Skin epidermis (tissue), 12 donors: ENCODE measurements at regions not wholly inside any gene's neighbourhood (a gene's known extent, or its start where the extent isn't known, plus 50 kb on each side); places are given as distances from the start of the nearest gene placed in this dataset.

Source experiments
- H3K27ac ChIP-seq, 21 experiments: fragments of 200-600 bp; sonication (generic) in 11 of 21; one replicate each; pipeline ENCODE4 v1.5.0; 2020; ENCODE audit warnings: mild to moderate bottlenecking in 3 of 21, inconsistent platforms in 2 of 21, moderate library complexity in 2 of 21
- H3K4me3 ChIP-seq, 7 experiments: fragments of 200-600 bp; sonication (generic) in 2 of 7; one replicate each; pipeline ENCODE4 v1.5.0; 2020; ENCODE audit warnings: inconsistent platforms in 2 of 7, mild to moderate bottlenecking in 2 of 7, moderate library complexity in 1 of 7

DNA sequence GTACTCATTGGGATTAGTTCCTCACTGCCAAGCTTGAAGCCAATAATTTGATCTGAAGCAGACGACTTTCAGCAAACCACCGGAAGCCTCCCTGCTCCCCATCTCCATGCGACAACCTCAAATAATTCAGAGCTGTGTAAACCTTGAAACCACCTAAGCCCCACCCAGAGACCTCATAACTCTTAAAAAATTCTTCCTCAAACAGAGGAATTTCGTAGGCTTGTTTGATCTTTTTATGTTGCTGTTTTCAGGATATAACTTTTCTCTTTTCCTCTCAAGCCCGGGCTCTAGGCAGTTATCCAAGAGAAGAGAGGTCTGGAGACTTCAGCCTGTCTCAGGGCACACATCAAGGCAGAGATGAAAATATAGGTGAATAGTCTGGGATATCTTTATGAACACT lies 311.6 kb downstream of the KCNRG start:
- Histone ChIP-seq H3K27ac (no peak overlapping the region), H3K4me3 (no peak overlapping the region)

- Histone ChIP-seq H3K4me3 (no peak overlapping the region), H3K27ac (peak overlapping the region in 1 of 21 experiments; percentile 43)
Observed at GRCh38 chr13:50334115-50334778, 319.0 kb downstream of the KCNRG start.

GRCh38 chr13:50334944-50335343 lies 319.7 kb downstream of the KCNRG start:
- Histone ChIP-seq H3K27ac (no peak overlapping the region), H3K4me3 (no peak overlapping the region)

DNA sequence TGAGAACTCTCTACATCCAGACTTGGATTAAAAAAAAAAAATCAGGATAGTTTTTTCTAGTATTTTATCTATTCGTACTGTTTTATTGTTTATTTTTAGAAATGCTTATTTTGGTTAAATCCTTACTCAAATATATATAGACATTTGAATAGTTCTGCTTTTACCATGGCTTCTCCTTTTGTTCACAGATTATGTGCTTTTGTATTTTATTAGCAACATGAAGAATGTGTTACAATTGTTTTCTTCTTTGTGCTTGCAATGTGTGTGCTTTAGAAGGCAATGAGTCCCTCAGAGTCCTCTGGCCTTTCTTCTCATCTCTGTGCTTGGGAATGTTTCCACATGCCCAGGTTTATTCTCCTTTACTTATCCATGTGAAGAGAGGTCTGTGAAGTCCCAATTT lies 324.0 kb downstream of the KCNRG start:
- Histone ChIP-seq H3K4me3 (no peak overlapping the region), H3K27ac (no peak overlapping the region)

GRCh38 chr13:50340146-50340545 lies 324.9 kb downstream of the KCNRG start:
- Histone ChIP-seq H3K27ac (no peak overlapping the region), H3K4me3 (no peak overlapping the region)

DNA sequence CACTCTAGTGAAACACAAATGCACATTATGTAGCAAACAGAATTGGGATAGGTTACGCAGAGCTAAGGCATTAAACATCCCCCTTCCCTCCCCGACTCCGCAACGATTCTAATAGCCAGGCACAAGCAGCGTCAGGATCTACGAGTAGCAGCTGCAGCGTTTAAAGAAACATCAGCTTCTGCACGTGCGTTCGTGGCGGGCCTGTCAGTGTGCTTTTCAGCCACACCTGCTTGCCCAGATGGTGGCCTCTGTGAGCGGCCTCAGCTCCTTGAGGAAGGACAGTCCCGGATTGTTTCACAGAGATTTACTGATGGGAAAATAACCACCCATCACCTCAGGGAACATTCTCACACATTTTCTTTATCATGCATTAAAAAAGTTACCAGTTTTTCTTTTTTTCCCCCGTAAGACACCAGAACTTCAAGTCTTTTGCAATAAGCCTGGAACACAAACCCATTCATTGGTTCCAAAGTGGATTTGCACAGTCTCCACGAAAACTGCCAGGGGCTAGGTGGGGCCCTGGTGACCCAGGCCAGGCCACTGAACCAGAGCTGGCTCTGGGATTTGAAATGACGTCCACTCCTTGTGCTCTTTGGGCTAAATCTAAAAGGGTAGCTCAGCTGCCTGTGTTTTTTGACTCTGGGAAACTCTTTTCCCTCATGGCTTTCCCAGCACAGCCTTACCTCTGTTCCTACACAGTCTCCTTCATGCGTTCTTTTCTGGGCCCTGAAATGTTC lies 325.5 kb downstream of the KCNRG start:
- Histone ChIP-seq H3K4me3 (no peak overlapping the region), H3K27ac (no peak overlapping the region)

- Histone ChIP-seq H3K27ac (no peak overlapping the region), H3K4me3 (no peak overlapping the region)
Observed at GRCh38 chr13:50341526-50341925, 326.3 kb downstream of the KCNRG start.

- Histone ChIP-seq H3K27ac (no peak overlapping the region), H3K4me3 (no peak overlapping the region)
Observed at GRCh38 chr13:50344717-50345116, 329.5 kb downstream of the KCNRG start.

GRCh38 chr13:50345804-50346203 lies 330.6 kb downstream of the KCNRG start:
- H3K27ac ChIP-seq = no peak overlapping the region
- H3K4me3 ChIP-seq = no peak overlapping the region

DNA sequence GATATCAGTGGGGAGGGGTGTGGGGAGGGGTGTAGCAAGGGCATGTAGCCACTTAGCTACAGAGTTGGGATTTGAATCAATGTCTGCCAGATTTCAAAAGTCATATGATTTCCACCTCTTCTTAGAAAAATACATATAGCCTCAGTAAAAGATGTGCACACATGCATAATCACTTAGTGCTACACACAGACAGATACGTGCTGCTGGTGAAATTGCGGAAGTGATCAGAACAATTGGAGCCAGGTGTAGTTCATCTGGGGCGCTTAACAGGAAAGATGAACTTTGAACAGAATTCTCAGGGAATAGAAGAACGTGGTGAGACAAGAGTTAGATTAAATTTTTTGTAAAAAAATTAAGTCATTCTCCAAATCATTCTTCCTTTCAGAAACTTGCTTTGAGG lies 333.1 kb downstream of the KCNRG start:
- Histone ChIP-seq H3K27ac (no peak overlapping the region), H3K4me3 (no peak overlapping the region)

DNA sequence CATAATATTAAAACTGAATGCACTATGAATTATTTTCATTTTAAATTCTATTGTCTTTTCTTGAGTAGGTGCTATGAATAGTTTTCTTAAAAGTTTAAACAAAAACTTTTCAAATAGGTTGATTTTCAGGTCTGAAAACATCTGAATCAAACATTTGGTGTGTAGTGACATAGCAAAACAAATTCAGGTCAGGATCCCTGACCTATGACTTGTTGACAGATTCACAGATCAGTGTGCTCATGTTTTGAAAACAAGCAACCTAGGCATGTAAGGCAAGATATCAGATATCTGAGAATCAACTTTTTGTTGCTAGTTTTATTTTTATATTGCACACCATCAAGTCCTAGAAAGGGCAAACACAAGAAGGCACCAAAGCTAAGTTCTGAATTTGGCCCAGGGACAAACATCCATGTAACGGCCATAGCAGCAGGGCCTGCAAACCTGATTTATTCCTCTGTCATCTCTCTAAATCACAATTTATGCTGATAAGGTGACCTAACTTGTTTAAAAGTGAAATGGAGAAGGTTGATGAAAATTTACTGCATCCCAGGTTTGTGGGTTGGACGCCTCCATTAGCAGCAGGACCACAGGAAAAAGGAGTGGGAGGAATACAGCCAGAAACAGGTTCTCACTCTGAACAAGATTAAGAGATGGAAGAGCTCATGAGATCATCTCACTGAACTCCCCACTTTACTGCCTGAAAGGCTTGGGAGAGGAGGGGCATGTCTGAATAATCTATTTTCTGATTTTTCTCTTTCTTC lies 337.7 kb downstream of the KCNRG start:
- Histone ChIP-seq H3K4me3 (no peak overlapping the region), H3K27ac (peak overlapping the region in 1 of 21 experiments; percentile 54)

DNA sequence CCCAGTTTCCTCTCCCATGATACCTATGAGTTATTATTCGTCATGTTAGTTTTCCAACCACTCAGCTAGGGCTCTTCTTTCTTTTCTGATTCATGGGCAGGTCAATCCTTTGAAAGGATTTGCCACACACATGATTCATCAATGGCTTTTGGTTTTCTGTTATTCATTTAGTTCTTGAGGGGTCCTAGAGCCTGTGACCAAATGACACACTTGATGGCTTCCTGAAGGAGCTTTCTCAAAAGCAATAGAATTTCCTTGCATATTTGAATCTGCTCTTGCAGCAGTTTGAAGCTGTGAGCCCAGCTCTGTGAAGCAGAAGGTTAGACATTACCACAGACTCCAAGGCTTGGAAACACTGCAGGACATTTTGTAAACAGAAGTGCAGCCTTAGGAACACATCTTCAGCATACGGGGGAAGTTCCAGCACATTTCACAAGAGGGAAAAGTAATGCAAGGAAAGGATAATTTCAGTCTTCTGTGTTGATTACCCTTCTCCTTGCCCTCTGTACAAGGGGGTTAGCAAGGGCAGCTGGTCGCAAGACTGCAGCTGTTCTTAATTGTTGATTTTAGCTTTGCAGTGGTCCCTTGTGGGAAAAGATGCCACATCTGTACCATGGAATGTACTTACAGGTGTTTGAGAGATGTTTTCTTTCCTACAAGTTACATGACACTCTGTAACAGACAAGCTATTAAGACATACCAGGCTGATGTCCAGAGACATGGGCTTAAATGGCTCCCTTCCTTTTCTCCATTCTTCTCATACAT lies 338.6 kb downstream of the KCNRG start:
- H3K4me3 ChIP-seq = no peak overlapping the region
- H3K27ac ChIP-seq = peak overlapping the region in 1 of 21 experiments; percentile 54

GRCh38 chr13:50355797-50356196 lies 340.6 kb downstream of the KCNRG start:
- no peak overlapping the region for H3K27ac ChIP-seq

DNA sequence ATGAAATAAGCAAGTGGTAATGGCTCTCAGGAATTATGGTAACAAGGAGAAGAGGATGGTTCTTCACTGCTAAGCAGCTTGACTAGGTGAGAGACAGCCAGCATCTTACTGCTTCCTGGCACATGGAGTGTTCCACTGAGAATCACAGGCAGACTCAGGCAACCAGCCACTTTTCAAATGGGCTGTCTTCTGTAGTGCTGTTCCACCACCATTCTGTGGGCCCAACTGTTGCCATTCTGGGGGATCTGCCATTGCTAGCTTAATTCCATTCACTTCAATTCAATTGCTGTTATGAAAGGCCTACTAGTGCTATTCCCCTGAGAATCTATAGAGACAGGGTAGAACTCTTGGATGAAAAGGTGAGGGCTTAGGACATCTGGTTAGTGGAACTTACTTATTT lies 341.9 kb downstream of the KCNRG start:
- H3K4me3 ChIP-seq = no peak overlapping the region
- peak overlapping the region in 1 of 21 experiments; percentile 20 for H3K27ac ChIP-seq

More at GRCh38 chr13:50355797-50356196, 340.6 kb downstream of the KCNRG start:
- H3K4me3 ChIP-seq = no peak overlapping the region

DNA sequence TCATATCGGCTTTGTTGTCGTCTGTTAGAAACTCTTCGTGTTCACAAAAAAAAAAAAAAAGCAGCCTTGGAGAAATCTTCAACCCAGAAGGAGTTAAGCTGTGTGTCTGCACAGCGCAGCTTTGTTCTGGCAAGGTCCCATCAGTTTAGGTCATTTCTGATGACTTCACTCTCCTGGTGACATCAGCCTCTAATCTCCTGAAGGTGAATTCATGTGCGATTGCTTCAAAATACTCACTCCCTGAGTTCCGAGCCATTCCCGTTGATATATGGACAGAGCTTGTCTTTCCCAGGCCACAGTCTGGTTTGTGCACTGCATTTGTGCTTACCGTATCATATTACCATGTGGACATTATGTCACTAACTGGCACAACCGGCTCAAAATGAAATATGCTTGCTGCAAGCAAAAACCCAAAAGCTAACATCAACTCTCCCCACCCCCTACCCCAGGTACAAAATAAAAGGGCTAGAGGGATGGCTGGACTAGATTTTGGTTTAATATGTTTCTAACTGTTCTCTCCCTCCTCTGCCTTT lies 342.4 kb downstream of the KCNRG start:
- no peak overlapping the region for H3K4me3 ChIP-seq
- peak overlapping the region in 1 of 21 experiments; percentile 20 for H3K27ac ChIP-seq

- no peak overlapping the region for H3K4me3 ChIP-seq
- H3K27ac ChIP-seq = peak overlapping the region in 3 of 21 experiments; percentile 20 to 56 (median 37)
Observed at GRCh38 chr13:50358231-50359040, 343.2 kb downstream of the KCNRG start.

GRCh38 chr13:50359041-50359367 lies 343.8 kb downstream of the KCNRG start:
- Histone ChIP-seq H3K27ac (peak overlapping the region in 1 of 21 experiments; percentile 56), H3K4me3 (no peak overlapping the region)

GRCh38 chr13:50359779-50360178 lies 344.5 kb downstream of the KCNRG start:
- no peak overlapping the region for H3K27ac ChIP-seq
- no peak overlapping the region for H3K4me3 ChIP-seq

DNA sequence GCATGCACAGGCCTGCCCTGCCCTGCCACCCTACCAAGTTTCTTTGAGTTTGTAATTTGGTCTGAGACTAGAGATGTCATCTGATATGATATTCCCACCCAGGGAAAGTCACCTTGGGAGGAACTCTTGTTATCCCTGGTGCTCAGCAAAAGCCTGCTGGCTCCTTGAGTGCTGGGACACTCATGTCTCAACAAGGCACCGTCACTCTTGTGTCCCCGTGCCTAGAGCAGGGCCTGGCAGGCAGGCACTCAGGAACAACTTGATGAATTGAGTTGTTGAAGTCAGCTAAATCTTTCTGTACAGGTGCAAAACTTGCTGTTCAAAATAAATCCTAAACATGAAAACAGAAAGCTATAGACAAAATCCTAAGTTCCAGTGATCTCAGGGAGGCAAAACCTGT lies 345.4 kb downstream of the KCNRG start:
- H3K27ac ChIP-seq = no peak overlapping the region
- H3K4me3 ChIP-seq = no peak overlapping the region
